ENCODE measurements at regions not wholly inside any gene's neighbourhood (a gene's known extent, or its start where the extent isn't known, plus 50 kb on each side); places are given as distances from the start of the nearest gene placed in this dataset.

DNA sequence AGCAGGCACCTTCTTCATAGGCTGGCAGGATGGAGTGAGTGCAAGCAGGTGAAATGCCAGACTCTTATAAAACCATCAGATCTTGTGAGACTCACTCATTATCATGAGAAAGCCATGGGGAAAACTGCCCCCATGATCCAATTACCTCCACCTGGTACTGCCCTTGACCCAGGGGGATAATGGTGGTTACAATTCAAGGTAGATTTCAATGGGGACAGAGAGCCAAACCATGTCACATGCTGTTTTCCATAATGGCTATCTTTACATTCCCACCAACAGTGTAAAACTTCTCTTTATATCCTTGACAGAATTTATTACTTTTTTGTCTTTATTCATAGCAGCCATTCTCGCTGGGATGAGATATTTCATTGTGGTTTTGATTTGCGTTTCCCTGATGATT is 663.0 kb upstream of the AGA start:
- TF ChIP-seq CTCF (IDR thresholded peaks at IDR 0.05; ENCODE audit: unreplicated experiment), result no peak
- Mint-ChIP-seq H3K4me3 (ENCODE audit: low read depth) (no peak overlapping the region), H3K27ac (no peak overlapping the region), H3K36me3 (ENCODE audit: insufficient read depth) (no peaks in the 10 kb centered on the region), H3K4me1 (ENCODE audit: low read depth) (no peaks in the 10 kb centered on the region), H3K9me3 (ENCODE audit: low read depth) (peaks cover 5% of the 10 kb centered on the region), H3K27me3 (no peaks in the 10 kb centered on the region)
- DNase-seq (ENCODE audit: low spot score, unreplicated experiment), result no peak

DNA sequence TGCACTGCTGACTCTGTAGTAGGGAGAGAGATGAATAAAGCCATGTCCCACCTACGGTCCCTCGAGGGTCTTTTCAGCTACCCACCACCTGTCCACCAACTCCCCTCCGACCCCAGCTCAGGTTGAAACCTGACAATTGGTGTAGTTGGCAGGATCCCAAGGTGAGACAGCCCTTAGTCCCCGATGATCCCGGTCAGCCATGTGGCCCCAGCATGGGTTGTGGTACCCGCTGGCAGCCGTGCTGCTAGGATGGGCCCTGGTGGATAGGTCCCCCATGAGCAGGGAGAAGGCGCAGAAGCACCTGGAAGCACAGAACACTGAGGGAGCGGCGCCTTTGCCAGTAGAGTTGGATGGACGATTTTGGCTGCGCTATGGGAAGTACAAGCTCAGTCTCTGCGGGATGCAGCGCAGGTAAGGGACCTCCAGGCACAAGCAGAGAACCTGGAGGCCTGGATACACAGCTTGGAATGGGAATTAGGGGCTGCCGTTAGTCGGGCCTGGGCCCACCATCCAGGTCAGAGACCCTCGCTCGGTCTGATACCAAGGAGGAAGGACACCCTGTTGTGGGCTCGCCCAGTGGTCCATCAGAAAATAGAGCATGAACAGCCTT is 694.6 kb upstream of the AGA start:
- Mint-ChIP-seq H3K36me3 (ENCODE audit: insufficient read depth) (no peaks in the 10 kb centered on the region), H3K4me1 (ENCODE audit: low read depth) (no peaks in the 10 kb centered on the region), H3K4me3 (ENCODE audit: low read depth) (no peak overlapping the region), H3K27me3 (no peaks in the 10 kb centered on the region), H3K9me3 (ENCODE audit: low read depth) (no peaks in the 10 kb centered on the region), H3K27ac (no peak overlapping the region)
- no peak for TF ChIP-seq CTCF (IDR thresholded peaks at IDR 0.05; ENCODE audit: unreplicated experiment)
- DNase-seq (ENCODE audit: low spot score, unreplicated experiment), result no peak

GRCh38 chr4:178137732-178138471 is 695.7 kb upstream of the AGA start:
- no peak overlapping the region for H3K4me3 Mint-ChIP-seq (ENCODE audit: low read depth)
- H3K27ac Mint-ChIP-seq, result no peak overlapping the region
- no peak for TF ChIP-seq CTCF (IDR thresholded peaks at IDR 0.05; ENCODE audit: unreplicated experiment)
- H3K27me3 Mint-ChIP-seq, result no peaks in the 10 kb centered on the region
- no peaks in the 10 kb centered on the region for H3K36me3 Mint-ChIP-seq (ENCODE audit: insufficient read depth)
- no peaks in the 10 kb centered on the region for H3K9me3 Mint-ChIP-seq (ENCODE audit: low read depth)
- H3K4me1 Mint-ChIP-seq (ENCODE audit: low read depth), result no peaks in the 10 kb centered on the region
- no peak for DNase-seq (ENCODE audit: low spot score, unreplicated experiment)

- H3K36me3 Mint-ChIP-seq (ENCODE audit: insufficient read depth), result no peaks in the 10 kb centered on the region
- H3K27ac Mint-ChIP-seq, result no peak overlapping the region
- no peak for TF ChIP-seq CTCF (IDR thresholded peaks at IDR 0.05; ENCODE audit: unreplicated experiment)
- no peak for DNase-seq (ENCODE audit: low spot score, unreplicated experiment)
- H3K4me1 Mint-ChIP-seq (ENCODE audit: low read depth), result no peaks in the 10 kb centered on the region
- H3K27me3 Mint-ChIP-seq, result no peaks in the 10 kb centered on the region
- no peak overlapping the region for H3K4me3 Mint-ChIP-seq (ENCODE audit: low read depth)
- no peaks in the 10 kb centered on the region for H3K9me3 Mint-ChIP-seq (ENCODE audit: low read depth)
Observed at GRCh38 chr4:178138491-178138890, 696.3 kb upstream of the AGA start.

- Mint-ChIP-seq H3K9me3 (ENCODE audit: low read depth) (no peaks in the 10 kb centered on the region), H3K4me3 (ENCODE audit: low read depth) (no peak overlapping the region), H3K27me3 (no peaks in the 10 kb centered on the region), H3K4me1 (ENCODE audit: low read depth) (no peaks in the 10 kb centered on the region), H3K36me3 (ENCODE audit: insufficient read depth) (no peaks in the 10 kb centered on the region), H3K27ac (no peak overlapping the region)
- TF ChIP-seq CTCF (IDR thresholded peaks at IDR 0.05; ENCODE audit: unreplicated experiment), result no peak
- no peak for DNase-seq (ENCODE audit: low spot score, unreplicated experiment)
Observed at GRCh38 chr4:178140326-178140915, 698.2 kb upstream of the AGA start.
